ENCODE measurements at regions not wholly inside any gene's neighbourhood (a gene's known extent, or its start where the extent isn't known, plus 50 kb on each side); places are given as distances from the start of the nearest gene placed in this dataset.

- Histone ChIP-seq H3K4me1 (no peaks in the 10 kb centered on the region), H3K27me3 (replicated peaks; ENCODE audit: control insufficient read depth, insufficient read depth, low read length) (no peaks in the 10 kb centered on the region; the same call in 1 of the 2 replicates), H3K9me3 (no peaks in the 10 kb centered on the region), H3K4me3 (ENCODE audit: low read depth, low read length) (no peak overlapping the region), H3K36me3 (ENCODE audit: control insufficient read depth, insufficient read depth, low read length) (no peaks in the 10 kb centered on the region)
- ChIA-PET POLR2A (no interaction called here), CTCF (no interaction called here)
- Mint-ChIP-seq H3K27ac (ENCODE audit: unreplicated experiment) (no peak overlapping the region), H3K36me3 (ENCODE audit: insufficient read depth, unreplicated experiment) (no peaks in the 10 kb centered on the region), H3K4me3 (ENCODE audit: unreplicated experiment) (no peak overlapping the region), H3K9me3 (ENCODE audit: unreplicated experiment) (peaks cover 10% of the 10 kb centered on the region), H3K27me3 (ENCODE audit: insufficient read depth, unreplicated experiment) (no peaks in the 10 kb centered on the region), H3K4me1 (ENCODE audit: low read depth, unreplicated experiment) (peaks cover 7% of the 10 kb centered on the region)
- intact Hi-C loops (cut with micrococcal nuclease; ENCODE audit: unreplicated experiment), result no loop called here
- no peak for TF ChIP-seq CTCF (IDR thresholded peaks at IDR 0.05; ENCODE audit: insufficient read depth in 1 of 2, low read depth in 1 of 2, low read length in 1 of 2, severe bottlenecking in 1 of 2, unreplicated experiment in 1 of 2)
- no TSS peak for BruUV-seq (replicated peaks)
- DNase-seq, result no peak
Measured at GRCh38 chr3:107942244-107942643, 148.6 kb downstream of the CD47 start.

- CTCF ChIA-PET, result no interaction called here
- Histone ChIP-seq H3K4me1 (no peaks in the 10 kb centered on the region), H3K4me3 (ENCODE audit: low read depth, low read length) (no peak overlapping the region), H3K27me3 (replicated peaks; ENCODE audit: control insufficient read depth, insufficient read depth, low read length) (no peaks in the 10 kb centered on the region; the same call in 1 of the 2 replicates), H3K36me3 (ENCODE audit: control insufficient read depth, insufficient read depth, low read length) (no peaks in the 10 kb centered on the region), H3K9me3 (no peaks in the 10 kb centered on the region)
- no peak for DNase-seq
- H3K9me3 Mint-ChIP-seq (ENCODE audit: unreplicated experiment), result peaks cover 10% of the 10 kb centered on the region
- peaks cover 7% of the 10 kb centered on the region for H3K4me1 Mint-ChIP-seq (ENCODE audit: low read depth, unreplicated experiment)
- no peak overlapping the region for H3K4me3 Mint-ChIP-seq (ENCODE audit: unreplicated experiment)
- no peaks in the 10 kb centered on the region for H3K27me3 Mint-ChIP-seq (ENCODE audit: insufficient read depth, unreplicated experiment)
- intact Hi-C loops (cut with micrococcal nuclease; ENCODE audit: unreplicated experiment), result loop anchor here (5.0 kb wide), 3 partner anchors 82 to 467 kb away; no protein-coding TSS in a partner anchor
- H3K27ac Mint-ChIP-seq (ENCODE audit: unreplicated experiment), result no peak overlapping the region
- H3K36me3 Mint-ChIP-seq (ENCODE audit: insufficient read depth, unreplicated experiment), result no peaks in the 10 kb centered on the region
- no TSS peak for BruUV-seq (replicated peaks)
- no peak for TF ChIP-seq CTCF (IDR thresholded peaks at IDR 0.05; ENCODE audit: insufficient read depth in 1 of 2, low read depth in 1 of 2, low read length in 1 of 2, severe bottlenecking in 1 of 2, unreplicated experiment in 1 of 2)
- POLR2A ChIA-PET, result no interaction called here
Measured at GRCh38 chr3:107939691-107940442, 151.0 kb downstream of the CD47 start.

GRCh38 chr3:107938143-107938542 is 152.7 kb downstream of the CD47 start:
- POLR2A ChIA-PET, result interaction anchor here (0.6 kb wide), 1 partner anchor 254 kb away, joined by 10 read pairs; no protein-coding TSS in a partner anchor
- no peak overlapping the region for H3K27ac Mint-ChIP-seq (ENCODE audit: unreplicated experiment)
- peaks cover 7% of the 10 kb centered on the region for H3K4me1 Mint-ChIP-seq (ENCODE audit: low read depth, unreplicated experiment)
- H3K4me3 Mint-ChIP-seq (ENCODE audit: unreplicated experiment), result no peak overlapping the region
- H3K9me3 Mint-ChIP-seq (ENCODE audit: unreplicated experiment), result peaks cover 17% of the 10 kb centered on the region
- TF ChIP-seq CTCF (IDR thresholded peaks at IDR 0.05; ENCODE audit: insufficient read depth in 1 of 2, low read depth in 1 of 2, low read length in 1 of 2, severe bottlenecking in 1 of 2, unreplicated experiment in 1 of 2), result peak in 1 of 2 experiments; percentile 43
- peak in 1 of 2 experiments; percentile 42 for DNase-seq
- CTCF ChIA-PET, result interaction anchor here (0.6 kb wide), 1 partner anchor 238 kb away, joined by 3 read pairs; no protein-coding TSS in a partner anchor
- no TSS peak for BruUV-seq (replicated peaks)
- Histone ChIP-seq H3K4me1 (no peaks in the 10 kb centered on the region), H3K36me3 (ENCODE audit: control insufficient read depth, insufficient read depth, low read length) (no peaks in the 10 kb centered on the region), H3K27me3 (replicated peaks; ENCODE audit: control insufficient read depth, insufficient read depth, low read length) (no peaks in the 10 kb centered on the region; the same call in 1 of the 2 replicates), H3K9me3 (0 out of 2 replicates have a peak, but pooled peaks cover 6% of the 10 kb centered on the region), H3K4me3 (ENCODE audit: low read depth, low read length) (no peak overlapping the region)
- H3K36me3 Mint-ChIP-seq (ENCODE audit: insufficient read depth, unreplicated experiment), result no peaks in the 10 kb centered on the region
- peaks cover 5% of the 10 kb centered on the region for H3K27me3 Mint-ChIP-seq (ENCODE audit: insufficient read depth, unreplicated experiment)
- intact Hi-C loops (cut with micrococcal nuclease; ENCODE audit: unreplicated experiment), result loop anchor here (1.0 to 5.0 kb wide), 4 partner anchors 84 to 539 kb away; no protein-coding TSS in a partner anchor
